Fibroblast of mammary gland (primary cell): ENCODE measurements at regions not wholly inside any gene's neighbourhood (a gene's known extent, or its start where the extent isn't known, plus 50 kb on each side); places are given as distances from the start of the nearest gene placed in this dataset.
"Not testable (repeated sequence)": the region's sequence is repeated elsewhere in the genome, so short reads cannot be mapped to it uniquely, and the experiment has no call there.

Experiments used
- DNase-seq: peaks from one replicate; pipeline ENCODE4 v3.0.0-alpha.2; 2010; ENCODE audit warnings: low read depth
- H3K4me3 ChIP-seq: 2 replicates; pipeline ENCODE4 v1.5.1; 2011; ENCODE audit warnings: low read depth, mild to moderate bottlenecking, low read length, moderate library complexity; ENCODE audit not compliant: control insufficient read depth
- TF ChIP-seq, protein P1 (sequence below): conservative IDR thresholded peaks from 2 replicates; pipeline ENCODE4 v1.5.1; 2011; ENCODE audit warnings: low read depth, low read length, inconsistent platforms; ENCODE audit not compliant: control insufficient read depth, insufficient read depth

DNA sequence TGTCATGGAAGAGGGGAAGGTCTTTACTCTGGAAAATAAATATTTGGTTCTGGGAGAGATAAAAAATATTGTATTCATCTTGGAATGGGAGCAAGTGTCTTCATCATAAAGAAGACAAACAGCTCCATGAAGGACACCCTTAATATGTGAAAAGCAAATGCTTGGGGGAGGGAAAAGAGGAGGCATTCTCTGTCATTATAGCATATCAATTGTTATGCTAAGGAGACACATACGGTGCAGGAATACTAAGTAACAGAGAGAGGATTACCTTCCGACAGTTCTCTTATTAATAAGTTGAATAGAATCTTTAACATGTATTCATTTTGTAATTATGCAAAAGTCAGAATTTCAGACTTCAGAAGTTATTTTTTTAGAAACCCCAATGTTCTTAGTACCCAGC, 634.4 kb downstream of the UTRN start:
- no peak overlapping the region for H3K4me3 ChIP-seq
- DNase-seq: no peak
- TF ChIP-seq, protein P1, sequence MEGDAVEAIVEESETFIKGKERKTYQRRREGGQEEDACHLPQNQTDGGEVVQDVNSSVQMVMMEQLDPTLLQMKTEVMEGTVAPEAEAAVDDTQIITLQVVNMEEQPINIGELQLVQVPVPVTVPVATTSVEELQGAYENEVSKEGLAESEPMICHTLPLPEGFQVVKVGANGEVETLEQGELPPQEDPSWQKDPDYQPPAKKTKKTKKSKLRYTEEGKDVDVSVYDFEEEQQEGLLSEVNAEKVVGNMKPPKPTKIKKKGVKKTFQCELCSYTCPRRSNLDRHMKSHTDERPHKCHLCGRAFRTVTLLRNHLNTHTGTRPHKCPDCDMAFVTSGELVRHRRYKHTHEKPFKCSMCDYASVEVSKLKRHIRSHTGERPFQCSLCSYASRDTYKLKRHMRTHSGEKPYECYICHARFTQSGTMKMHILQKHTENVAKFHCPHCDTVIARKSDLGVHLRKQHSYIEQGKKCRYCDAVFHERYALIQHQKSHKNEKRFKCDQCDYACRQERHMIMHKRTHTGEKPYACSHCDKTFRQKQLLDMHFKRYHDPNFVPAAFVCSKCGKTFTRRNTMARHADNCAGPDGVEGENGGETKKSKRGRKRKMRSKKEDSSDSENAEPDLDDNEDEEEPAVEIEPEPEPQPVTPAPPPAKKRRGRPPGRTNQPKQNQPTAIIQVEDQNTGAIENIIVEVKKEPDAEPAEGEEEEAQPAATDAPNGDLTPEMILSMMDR: no peak

DNA sequence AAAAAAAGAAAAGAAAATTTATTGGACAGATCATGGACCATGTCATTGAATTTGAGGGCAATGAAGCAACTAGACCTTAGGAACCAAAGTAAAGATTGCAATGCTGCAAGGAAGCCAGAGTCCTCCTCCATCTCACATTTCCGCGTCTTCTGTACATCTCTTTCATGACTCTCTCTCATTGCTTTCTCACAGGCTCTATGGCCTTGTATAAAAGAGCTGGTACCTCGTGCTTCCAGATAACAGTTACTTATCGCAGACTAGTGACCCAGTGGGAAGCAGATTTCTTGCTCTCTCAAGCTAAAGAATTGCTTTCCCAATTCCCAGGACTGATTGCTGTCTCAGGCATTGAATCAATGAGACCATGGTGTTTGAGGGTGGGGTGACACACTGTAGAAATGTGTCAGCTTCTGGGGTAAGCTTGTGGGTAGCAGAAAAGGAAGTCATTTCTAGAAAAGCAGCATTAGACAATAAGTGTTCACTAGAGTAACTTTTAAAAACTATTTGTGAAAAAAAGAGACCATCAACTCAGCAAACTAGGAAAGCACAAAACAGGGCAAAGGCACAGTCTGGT, 635.3 kb downstream of the UTRN start:
- TF ChIP-seq, protein P1: no peak
- no peak for DNase-seq
- H3K4me3 ChIP-seq: no peak overlapping the region

DNA sequence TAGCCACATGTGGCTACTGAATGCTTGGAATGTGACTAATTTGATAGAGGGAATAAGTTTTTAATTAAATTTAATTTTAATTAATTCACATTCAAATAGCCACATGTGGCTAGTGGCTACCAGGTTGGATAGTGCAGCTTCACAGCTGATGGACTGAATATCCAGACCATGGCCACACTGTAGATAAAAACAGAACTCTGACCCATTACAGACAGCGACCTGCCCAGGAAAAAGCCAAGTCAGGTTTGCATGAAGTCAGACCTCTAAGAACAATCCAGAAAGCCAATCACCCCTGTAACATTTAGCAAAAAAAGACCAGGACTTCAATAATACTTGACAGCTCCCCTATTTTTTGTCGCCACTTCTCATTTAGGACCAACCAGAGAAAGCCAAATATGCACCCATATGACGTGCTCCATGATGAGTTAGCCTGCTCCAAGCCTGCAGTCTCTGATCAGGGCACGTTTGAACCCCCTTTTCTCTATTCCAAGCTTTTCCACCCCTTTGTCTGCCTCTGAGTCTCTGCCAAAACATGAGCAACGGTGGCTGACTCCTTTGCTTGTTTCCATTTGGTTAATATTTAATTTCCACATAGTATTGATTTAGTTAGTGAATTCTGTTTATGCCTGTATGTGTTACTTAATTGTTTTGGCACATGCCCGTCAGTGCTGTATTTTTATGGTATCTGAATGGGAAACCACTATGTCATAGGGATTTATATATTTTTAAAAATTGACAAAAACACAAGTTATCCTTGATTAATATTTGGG, 636.3 kb downstream of the UTRN start:
- DNase-seq: no peak
- H3K4me3 ChIP-seq: no peak overlapping the region
- TF ChIP-seq, protein P1: no peak

DNA sequence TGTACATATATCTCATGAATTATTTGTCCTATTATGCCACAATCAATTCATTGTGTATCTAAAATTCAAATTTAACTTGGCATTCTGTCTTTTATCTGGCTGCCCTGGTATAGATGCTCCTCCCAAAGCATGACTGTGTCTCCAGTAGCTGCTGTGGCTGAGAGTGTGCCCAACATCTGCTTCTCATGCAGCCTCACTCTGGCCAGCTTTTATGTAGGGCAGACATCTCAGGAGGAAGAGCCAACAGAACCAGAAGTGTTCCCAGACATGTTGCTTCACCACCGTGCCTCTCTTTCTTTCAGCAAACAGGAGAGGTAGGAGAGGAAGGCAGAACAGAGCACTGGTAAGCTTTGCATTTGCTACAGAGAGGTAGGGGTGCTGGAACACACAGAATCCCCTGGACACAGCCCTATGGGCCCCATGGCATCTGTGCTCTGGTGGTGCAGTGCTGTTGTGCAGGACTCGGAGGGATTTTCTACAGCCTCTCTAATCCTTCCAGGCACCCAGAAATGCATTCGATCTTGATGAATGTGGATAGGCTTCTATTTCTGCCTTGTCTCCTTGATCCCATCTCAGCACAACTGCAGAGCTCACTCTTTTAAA, 637.1 kb downstream of the UTRN start:
- TF ChIP-seq, protein P1: no peak
- H3K4me3 ChIP-seq: no peak overlapping the region
- DNase-seq: peak; percentile 87

GRCh38 chr6:144922771-144923490, 637.8 kb downstream of the UTRN start:
- H3K4me3 ChIP-seq, DNase-seq: not testable (repeated sequence)

GRCh38 chr6:144923491-144923787, 638.3 kb downstream of the UTRN start:
- H3K4me3 ChIP-seq, DNase-seq: not testable (repeated sequence)

DNA sequence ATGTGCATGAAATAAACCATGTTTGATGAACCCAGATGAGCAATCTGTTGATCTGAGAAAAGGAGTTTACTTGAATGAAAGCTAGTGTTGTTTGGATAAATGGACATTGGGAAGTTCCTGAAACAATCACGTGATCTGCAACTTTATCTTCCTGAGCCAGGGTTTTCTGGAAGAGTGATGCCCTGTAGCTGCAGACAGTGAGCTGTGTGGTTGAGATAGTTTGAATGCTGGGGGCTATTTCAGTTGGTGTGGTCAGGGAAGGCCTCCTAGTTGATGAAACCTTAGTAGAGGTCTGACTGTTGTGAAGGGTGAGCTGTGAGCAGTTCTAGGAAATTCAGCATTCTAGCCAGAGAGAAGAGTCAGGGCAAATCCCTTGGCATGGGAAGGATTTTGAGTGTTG, 643.7 kb downstream of the UTRN start:
- no peak overlapping the region for H3K4me3 ChIP-seq
- TF ChIP-seq, protein P1: no peak
- no peak for DNase-seq
